Choroid plexus epithelial cell (primary cell): ENCODE measurements at regions not wholly inside any gene's neighbourhood (a gene's known extent, or its start where the extent isn't known, plus 50 kb on each side); places are given as distances from the start of the nearest gene placed in this dataset.

Experiments used
- DNase-seq: peaks from one replicate; pipeline ENCODE4 v3.0.0-alpha.2; 2010; ENCODE audit warnings: low read depth
- H3K4me3 ChIP-seq: 2 replicates; pipeline ENCODE4 v1.5.1; 2011; ENCODE audit warnings: low read depth, mild to moderate bottlenecking, control low read depth, low read length, moderate library complexity
- TF ChIP-seq, protein P1 (sequence below): conservative IDR thresholded peaks from 2 replicates; pipeline ENCODE4 v1.5.1; 2011; ENCODE audit warnings: low read depth, mild to moderate bottlenecking, control low read depth, inconsistent platforms, low read length, moderate library complexity

DNA sequence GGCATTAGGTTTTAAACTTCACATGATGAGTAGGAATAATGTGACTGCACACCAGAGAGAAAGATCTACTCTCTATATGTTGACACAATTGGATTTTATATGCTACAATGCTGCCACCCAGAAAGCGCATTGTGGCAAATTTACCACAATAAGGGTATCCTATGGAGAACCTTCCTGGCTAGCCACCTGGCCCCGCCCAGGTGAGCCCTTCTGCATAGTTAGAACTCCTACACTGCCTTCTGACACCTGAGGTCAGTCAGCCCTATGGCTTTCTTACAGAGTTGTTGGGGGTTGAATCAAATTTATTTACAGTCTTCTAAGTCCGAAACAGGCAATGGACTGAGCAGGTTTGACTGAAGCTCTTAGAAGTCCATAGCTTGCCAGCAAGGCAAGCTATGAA, 153.8 kb upstream of the S100G start:
- no peak overlapping the region for H3K4me3 ChIP-seq
- no peak for DNase-seq
- TF ChIP-seq, protein P1, sequence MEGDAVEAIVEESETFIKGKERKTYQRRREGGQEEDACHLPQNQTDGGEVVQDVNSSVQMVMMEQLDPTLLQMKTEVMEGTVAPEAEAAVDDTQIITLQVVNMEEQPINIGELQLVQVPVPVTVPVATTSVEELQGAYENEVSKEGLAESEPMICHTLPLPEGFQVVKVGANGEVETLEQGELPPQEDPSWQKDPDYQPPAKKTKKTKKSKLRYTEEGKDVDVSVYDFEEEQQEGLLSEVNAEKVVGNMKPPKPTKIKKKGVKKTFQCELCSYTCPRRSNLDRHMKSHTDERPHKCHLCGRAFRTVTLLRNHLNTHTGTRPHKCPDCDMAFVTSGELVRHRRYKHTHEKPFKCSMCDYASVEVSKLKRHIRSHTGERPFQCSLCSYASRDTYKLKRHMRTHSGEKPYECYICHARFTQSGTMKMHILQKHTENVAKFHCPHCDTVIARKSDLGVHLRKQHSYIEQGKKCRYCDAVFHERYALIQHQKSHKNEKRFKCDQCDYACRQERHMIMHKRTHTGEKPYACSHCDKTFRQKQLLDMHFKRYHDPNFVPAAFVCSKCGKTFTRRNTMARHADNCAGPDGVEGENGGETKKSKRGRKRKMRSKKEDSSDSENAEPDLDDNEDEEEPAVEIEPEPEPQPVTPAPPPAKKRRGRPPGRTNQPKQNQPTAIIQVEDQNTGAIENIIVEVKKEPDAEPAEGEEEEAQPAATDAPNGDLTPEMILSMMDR, result no peak

DNA sequence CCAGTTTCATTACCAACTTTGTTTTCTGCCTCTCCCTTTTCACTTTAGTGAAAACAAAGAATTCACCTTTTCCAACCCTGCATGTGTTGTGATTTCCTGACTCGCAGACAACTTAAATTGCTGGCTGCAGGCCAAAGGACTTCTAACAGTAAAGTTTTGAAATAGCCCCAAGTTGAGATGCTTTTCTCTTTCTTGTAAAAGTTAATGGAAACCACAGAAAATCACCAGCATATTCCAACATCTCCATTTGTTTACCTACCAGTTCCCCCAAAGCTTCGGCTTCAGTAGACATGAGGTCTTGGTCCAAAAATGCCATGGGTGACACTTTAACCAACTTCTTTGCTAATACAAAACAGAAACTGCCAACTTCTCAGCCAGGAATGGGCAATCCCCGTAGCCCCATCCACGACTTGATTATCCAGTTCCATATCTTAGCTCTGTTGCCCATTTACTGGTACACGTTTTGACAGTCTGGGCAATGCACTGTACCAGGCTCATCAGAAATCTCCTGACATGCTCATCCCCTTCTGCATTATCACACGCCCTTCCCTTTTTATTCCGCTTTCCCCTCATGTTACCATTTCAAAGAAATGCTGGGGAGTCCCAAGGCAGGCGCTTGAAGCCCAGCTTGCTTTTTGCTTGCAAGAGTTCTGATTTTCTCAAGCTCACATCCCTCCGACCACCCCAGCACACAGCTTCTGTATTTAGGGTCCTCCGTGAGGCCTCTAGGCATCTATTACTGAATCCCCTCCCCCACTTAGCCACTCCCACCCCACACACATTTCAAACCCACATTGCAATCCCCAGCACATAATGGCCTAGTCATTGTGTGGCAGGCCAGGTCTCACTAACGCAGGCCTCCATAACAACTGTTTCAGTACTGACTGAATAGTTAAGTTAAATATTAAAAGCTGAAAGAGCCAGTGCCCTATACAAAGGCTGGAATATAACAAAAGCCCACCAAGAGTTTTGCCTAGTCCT, 137.9 kb upstream of the S100G start:
- H3K4me3 ChIP-seq, result no peak overlapping the region
- TF ChIP-seq, protein P1, result no peak
- peak; percentile 70 for DNase-seq

DNA sequence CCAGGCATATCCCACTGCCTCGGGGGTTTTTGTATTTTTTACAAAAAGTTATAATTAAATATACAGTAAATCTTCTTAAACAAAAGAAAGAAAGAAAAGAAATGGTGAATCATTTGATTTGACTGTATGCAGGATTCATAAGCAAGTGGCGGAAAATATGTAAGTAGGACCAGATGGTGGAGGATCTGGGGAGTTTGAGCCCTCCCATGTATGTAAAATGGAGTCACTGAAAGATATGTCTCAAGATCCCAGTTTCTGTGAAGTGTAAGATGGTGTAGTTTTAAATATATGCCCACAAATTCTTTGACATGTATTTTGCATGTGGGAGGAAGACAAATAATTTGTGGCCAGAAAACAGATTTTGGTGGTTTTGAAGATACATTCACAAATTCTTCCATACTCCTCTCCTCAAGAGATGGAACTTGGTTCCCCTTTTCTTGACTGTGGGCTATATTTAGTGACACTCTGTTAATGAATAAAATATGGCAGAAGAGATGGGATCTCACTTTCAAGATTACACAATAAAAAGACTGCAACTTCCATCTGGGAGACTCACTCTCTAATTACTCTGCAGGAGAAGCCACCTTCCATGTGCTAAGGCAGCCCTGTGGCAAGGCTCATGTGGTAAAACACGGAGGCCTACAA, 133.6 kb upstream of the S100G start:
- TF ChIP-seq, protein P1, result no peak
- DNase-seq, result no peak
- H3K4me3 ChIP-seq, result no peak overlapping the region

DNA sequence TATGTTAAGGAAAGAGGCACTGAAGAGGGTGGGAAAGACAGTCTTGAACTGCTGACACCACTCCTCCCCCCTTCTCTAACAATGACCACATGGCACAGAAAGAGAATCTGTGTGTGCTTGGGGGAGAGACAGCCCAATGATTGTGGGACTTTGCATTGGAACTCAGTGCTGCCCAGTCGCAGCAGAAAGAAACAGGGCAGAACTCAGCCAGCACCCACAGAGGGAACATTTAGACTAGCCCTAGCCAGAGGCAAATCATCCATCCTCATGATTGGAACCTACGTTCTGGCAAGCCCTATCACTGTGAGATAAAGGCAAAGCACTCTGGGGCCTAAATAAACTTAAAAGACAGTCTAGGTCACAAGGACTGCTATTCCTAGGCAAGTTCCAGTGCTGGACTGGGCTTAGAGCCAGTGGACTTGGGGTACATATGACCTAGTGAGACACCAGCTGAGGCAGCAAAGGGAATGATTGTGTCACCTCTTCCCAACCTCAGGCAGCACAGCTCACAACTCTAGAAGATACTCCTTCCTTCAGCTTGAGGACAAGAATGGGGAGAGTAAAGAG, 132.8 kb upstream of the S100G start:
- TF ChIP-seq, protein P1, result no peak
- DNase-seq, result peak; percentile 24
- H3K4me3 ChIP-seq, result no peak overlapping the region

DNA sequence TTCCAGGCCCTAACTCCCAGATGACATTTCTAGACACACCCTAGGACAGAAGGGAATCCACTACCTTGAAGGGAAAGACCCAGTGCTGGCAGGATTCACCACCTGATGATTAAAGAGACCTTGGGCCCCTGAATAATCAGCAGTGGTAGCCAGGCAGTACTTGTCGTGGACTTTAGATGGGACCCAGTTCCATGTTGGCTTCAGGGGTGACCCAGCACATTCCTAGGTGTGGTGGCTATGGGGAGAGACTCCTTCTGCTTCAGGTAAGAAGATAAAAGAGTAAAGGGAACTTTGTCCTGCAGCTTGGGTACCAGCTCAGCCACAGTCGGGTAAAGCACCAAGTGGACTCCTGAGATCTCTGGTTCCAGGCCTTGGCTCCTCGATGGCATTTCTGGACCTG, 131.8 kb upstream of the S100G start:
- H3K4me3 ChIP-seq, result no peak overlapping the region
- TF ChIP-seq, protein P1, result no peak
- no peak for DNase-seq

DNA sequence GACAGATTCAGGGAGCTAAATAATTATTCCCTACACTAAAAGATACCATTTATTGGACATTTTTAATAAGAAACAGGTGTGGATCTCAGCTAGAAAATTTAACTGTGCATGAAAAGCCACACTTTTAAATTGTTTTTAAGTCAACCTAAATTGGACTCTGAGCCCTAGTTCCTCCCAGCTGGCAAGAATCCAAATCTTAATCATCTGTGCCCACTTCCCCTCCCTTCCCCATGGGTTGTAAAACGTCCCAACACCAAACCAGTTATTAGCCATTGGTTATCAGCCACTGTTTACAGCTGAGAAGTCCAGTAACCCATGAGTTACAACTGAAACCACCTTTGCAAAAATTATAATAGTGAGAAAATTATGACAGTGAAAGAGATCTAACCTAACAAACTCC, 125.6 kb upstream of the S100G start:
- TF ChIP-seq, protein P1, result no peak
- H3K4me3 ChIP-seq, result no peak overlapping the region
- no peak for DNase-seq
